ENCODE measurements at regions not wholly inside any gene's neighbourhood (a gene's known extent, or its start where the extent isn't known, plus 50 kb on each side); places are given as distances from the start of the nearest gene placed in this dataset.
"Not testable (repeated sequence)": the region's sequence is repeated elsewhere in the genome, so short reads cannot be mapped to it uniquely, and the experiment has no call there.

GRCh38 chr10:42230812-42231211 is 407.6 kb downstream of the ZNF33B start:
- H3K27me3 ChIP-seq (ENCODE audit: control insufficient read depth in 3 of 3, insufficient read depth in 3 of 3, low read length in 2 of 3); H3K4me3 ChIP-seq; H3K9ac ChIP-seq (ENCODE audit: insufficient read depth in 1 of 2, low read length in 2 of 2); ATAC-seq (ENCODE audit: insufficient read depth, low FRiP score); DNase-seq; H3K4me1 ChIP-seq (ENCODE audit: control insufficient read depth in 5 of 5, insufficient read depth in 5 of 5, low read length in 5 of 5); H3K36me3 ChIP-seq (ENCODE audit: control insufficient read depth in 4 of 4, insufficient read depth in 4 of 4, low read length in 4 of 4); H3K27ac ChIP-seq (ENCODE audit: low read depth in 1 of 2, low read length in 1 of 2); H3K9me3 ChIP-seq (ENCODE audit: control insufficient read depth in 4 of 4, insufficient read depth in 3 of 4, low read length in 3 of 4): not testable (repeated sequence)
- WGBS, 2 donors = 66 to 75% methylated on average over 4 of the region's 4 CpGs

- H3K36me3 ChIP-seq (ENCODE audit: control insufficient read depth in 4 of 4, insufficient read depth in 4 of 4, low read length in 4 of 4); H3K27me3 ChIP-seq (ENCODE audit: control insufficient read depth in 3 of 3, insufficient read depth in 3 of 3, low read length in 2 of 3); H3K27ac ChIP-seq (ENCODE audit: low read depth in 1 of 2, low read length in 1 of 2); ATAC-seq (ENCODE audit: insufficient read depth, low FRiP score); DNase-seq; H3K9me3 ChIP-seq (ENCODE audit: control insufficient read depth in 4 of 4, insufficient read depth in 3 of 4, low read length in 3 of 4); H3K4me1 ChIP-seq (ENCODE audit: control insufficient read depth in 5 of 5, insufficient read depth in 5 of 5, low read length in 5 of 5); H3K9ac ChIP-seq (ENCODE audit: insufficient read depth in 1 of 2, low read length in 2 of 2); H3K4me3 ChIP-seq: not testable (repeated sequence)
- WGBS, 2 donors = 71 to 89% methylated on average over 2 of the region's 2 CpGs
Observed at GRCh38 chr10:42230115-42230514, 408.3 kb downstream of the ZNF33B start.

- H3K4me3 ChIP-seq; H3K27me3 ChIP-seq (ENCODE audit: control insufficient read depth in 3 of 3, insufficient read depth in 3 of 3, low read length in 2 of 3); H3K9ac ChIP-seq (ENCODE audit: insufficient read depth in 1 of 2, low read length in 2 of 2); H3K36me3 ChIP-seq (ENCODE audit: control insufficient read depth in 4 of 4, insufficient read depth in 4 of 4, low read length in 4 of 4); H3K27ac ChIP-seq (ENCODE audit: low read depth in 1 of 2, low read length in 1 of 2); ATAC-seq (ENCODE audit: insufficient read depth, low FRiP score); H3K9me3 ChIP-seq (ENCODE audit: control insufficient read depth in 4 of 4, insufficient read depth in 3 of 4, low read length in 3 of 4); DNase-seq; H3K4me1 ChIP-seq (ENCODE audit: control insufficient read depth in 5 of 5, insufficient read depth in 5 of 5, low read length in 5 of 5): not testable (repeated sequence)
Observed at GRCh38 chr10:42227859-42228258, 410.5 kb downstream of the ZNF33B start.

GRCh38 chr10:42193588-42193987 is 444.8 kb downstream of the ZNF33B start:
- DNase-seq; H3K27me3 ChIP-seq (ENCODE audit: control insufficient read depth in 3 of 3, insufficient read depth in 3 of 3, low read length in 2 of 3); ATAC-seq (ENCODE audit: insufficient read depth, low FRiP score); H3K9me3 ChIP-seq (ENCODE audit: control insufficient read depth in 4 of 4, insufficient read depth in 3 of 4, low read length in 3 of 4); H3K27ac ChIP-seq (ENCODE audit: low read depth in 1 of 2, low read length in 1 of 2); H3K4me1 ChIP-seq (ENCODE audit: control insufficient read depth in 5 of 5, insufficient read depth in 5 of 5, low read length in 5 of 5); H3K4me3 ChIP-seq; H3K36me3 ChIP-seq (ENCODE audit: control insufficient read depth in 4 of 4, insufficient read depth in 4 of 4, low read length in 4 of 4); H3K9ac ChIP-seq (ENCODE audit: insufficient read depth in 1 of 2, low read length in 2 of 2): not testable (repeated sequence)
- WGBS, 2 donors = 51 to 63% methylated on average over 3 of the region's 3 CpGs

GRCh38 chr10:42192450-42192849 is 445.9 kb downstream of the ZNF33B start:
- H3K9me3 ChIP-seq (ENCODE audit: control insufficient read depth in 4 of 4, insufficient read depth in 3 of 4, low read length in 3 of 4); H3K4me3 ChIP-seq; ATAC-seq (ENCODE audit: insufficient read depth, low FRiP score); H3K27me3 ChIP-seq (ENCODE audit: control insufficient read depth in 3 of 3, insufficient read depth in 3 of 3, low read length in 2 of 3); H3K4me1 ChIP-seq (ENCODE audit: control insufficient read depth in 5 of 5, insufficient read depth in 5 of 5, low read length in 5 of 5); DNase-seq; H3K9ac ChIP-seq (ENCODE audit: insufficient read depth in 1 of 2, low read length in 2 of 2); H3K27ac ChIP-seq (ENCODE audit: low read depth in 1 of 2, low read length in 1 of 2); H3K36me3 ChIP-seq (ENCODE audit: control insufficient read depth in 4 of 4, insufficient read depth in 4 of 4, low read length in 4 of 4): not testable (repeated sequence)
- 0% methylated on average over 3 to 4 of the region's 4 CpGs for WGBS, 2 donors

- H3K27me3 ChIP-seq (ENCODE audit: control insufficient read depth in 3 of 3, insufficient read depth in 3 of 3, low read length in 2 of 3); ATAC-seq (ENCODE audit: insufficient read depth, low FRiP score); H3K4me3 ChIP-seq; H3K27ac ChIP-seq (ENCODE audit: low read depth in 1 of 2, low read length in 1 of 2); H3K9ac ChIP-seq (ENCODE audit: insufficient read depth in 1 of 2, low read length in 2 of 2); DNase-seq; H3K36me3 ChIP-seq (ENCODE audit: control insufficient read depth in 4 of 4, insufficient read depth in 4 of 4, low read length in 4 of 4); H3K9me3 ChIP-seq (ENCODE audit: control insufficient read depth in 4 of 4, insufficient read depth in 3 of 4, low read length in 3 of 4); H3K4me1 ChIP-seq (ENCODE audit: control insufficient read depth in 5 of 5, insufficient read depth in 5 of 5, low read length in 5 of 5): not testable (repeated sequence)
- WGBS, 2 donors = 64 to 82% methylated on average over 6 of the region's 6 CpGs
Observed at GRCh38 chr10:42187501-42188195, 450.7 kb downstream of the ZNF33B start.

GRCh38 chr10:42177793-42178689 is 460.3 kb downstream of the ZNF33B start:
- H3K36me3 ChIP-seq (ENCODE audit: control insufficient read depth in 4 of 4, insufficient read depth in 4 of 4, low read length in 4 of 4); ATAC-seq (ENCODE audit: insufficient read depth, low FRiP score); H3K27ac ChIP-seq (ENCODE audit: low read depth in 1 of 2, low read length in 1 of 2); H3K27me3 ChIP-seq (ENCODE audit: control insufficient read depth in 3 of 3, insufficient read depth in 3 of 3, low read length in 2 of 3); H3K4me3 ChIP-seq; H3K9me3 ChIP-seq (ENCODE audit: control insufficient read depth in 4 of 4, insufficient read depth in 3 of 4, low read length in 3 of 4); H3K9ac ChIP-seq (ENCODE audit: insufficient read depth in 1 of 2, low read length in 2 of 2); H3K4me1 ChIP-seq (ENCODE audit: control insufficient read depth in 5 of 5, insufficient read depth in 5 of 5, low read length in 5 of 5): not testable (repeated sequence)
- peak in 2 of 3 donors; percentile 40 to 54 for DNase-seq
- 5 to 9% methylated on average over 28 to 30 of the region's 30 CpGs for WGBS, 2 donors

Measured in lung (tissue), 9 donors.